NCI-H226 (cell line): ENCODE measurements at regions not wholly inside any gene's neighbourhood (a gene's known extent, or its start where the extent isn't known, plus 50 kb on each side); places are given as distances from the start of the nearest gene placed in this dataset.
A peak's percentile ranks its signal among the peaks of the same experiment; 100 is the strongest.
"Not testable (repeated sequence)": the region's sequence is repeated elsewhere in the genome, so short reads cannot be mapped to it uniquely, and the experiment has no call there.

ENCODE experiments used
- DNase-seq: peaks from one replicate; pipeline ENCODE4 v3.0.0-alpha.2; 2015

- no peak for DNase-seq
These were observed 406.9 kb downstream of the TMEM114 start for GRCh38 chr16:8183176-8184099.

- DNase-seq = no peak
These were observed 407.6 kb downstream of the TMEM114 start for GRCh38 chr16:8182761-8183160.

GRCh38 chr16:8179615-8180014 lies 410.7 kb downstream of the TMEM114 start:
- no peak for DNase-seq

- no peak for DNase-seq
These were observed 412.0 kb downstream of the TMEM114 start for GRCh38 chr16:8178271-8178670.

GRCh38 chr16:8175411-8175810 lies 414.9 kb downstream of the TMEM114 start:
- DNase-seq = no peak

- peak; percentile 56 for DNase-seq
These were observed 417.1 kb downstream of the TMEM114 start for GRCh38 chr16:8173111-8173644.

- DNase-seq = no peak
These were observed 417.8 kb downstream of the TMEM114 start for GRCh38 chr16:8172551-8172950.

- DNase-seq = no peak
These were observed 422.3 kb downstream of the TMEM114 start for GRCh38 chr16:8168016-8168415.

- DNase-seq = no peak
These were observed 422.9 kb downstream of the TMEM114 start for GRCh38 chr16:8167436-8167835.

GRCh38 chr16:8158051-8158450 lies 432.3 kb downstream of the TMEM114 start:
- no peak for DNase-seq

- no peak for DNase-seq
These were observed 435.0 kb downstream of the TMEM114 start for GRCh38 chr16:8155275-8155674.

GRCh38 chr16:8146256-8147012 lies 443.9 kb downstream of the TMEM114 start:
- no peak for DNase-seq

- DNase-seq = no peak
These were observed 451.6 kb downstream of the TMEM114 start for GRCh38 chr16:8138666-8139065.

- no peak for DNase-seq
These were observed 452.7 kb downstream of the TMEM114 start for GRCh38 chr16:8137606-8138005.

- no peak for DNase-seq
These were observed 460.1 kb downstream of the TMEM114 start for GRCh38 chr16:8130197-8130596.

GRCh38 chr16:8127070-8127469 lies 463.2 kb downstream of the TMEM114 start:
- DNase-seq = no peak

GRCh38 chr16:8126313-8126712 lies 464.0 kb downstream of the TMEM114 start:
- DNase-seq = no peak

- no peak for DNase-seq
These were observed 470.3 kb downstream of the TMEM114 start for GRCh38 chr16:8120001-8120400.

- no peak for DNase-seq
These were observed 474.5 kb downstream of the TMEM114 start for GRCh38 chr16:8115814-8116213.

- not testable (repeated sequence) for DNase-seq
These were observed 475.4 kb downstream of the TMEM114 start for GRCh38 chr16:8114941-8115340.

- no peak for DNase-seq
These were observed 476.5 kb downstream of the TMEM114 start for GRCh38 chr16:8113843-8114242.

GRCh38 chr16:8110572-8111514 lies 479.5 kb downstream of the TMEM114 start:
- DNase-seq = no peak
